Adipocyte (in vitro differentiated cells): ENCODE measurements at regions not wholly inside any gene's neighbourhood (a gene's known extent, or its start where the extent isn't known, plus 50 kb on each side); places are given as distances from the start of the nearest gene placed in this dataset.

Experiments
- DNase-seq: peaks from one replicate; pipeline ENCODE4 v3.0.0-alpha.2; 2015; ENCODE audit warnings: low read depth
- H3K27me3 ChIP-seq: replicated peaks from 2 replicates; pipeline ENCODE4 v1.7.0; 2013; ENCODE audit warnings: mild to moderate bottlenecking, low read length, moderate library complexity; ENCODE audit not compliant: control insufficient read depth, insufficient read depth
- H3K36me3 ChIP-seq: 2 replicates; pipeline ENCODE4 v1.7.0; 2013; ENCODE audit warnings: low read length, mild to moderate bottlenecking, moderate library complexity; ENCODE audit not compliant: control insufficient read depth, insufficient read depth, severe bottlenecking
- H3K4me1 ChIP-seq: 2 replicates; pipeline ENCODE4 v1.7.0; 2013; ENCODE audit warnings: mild to moderate bottlenecking, low read length, moderate library complexity; ENCODE audit not compliant: control insufficient read depth, insufficient read depth
- H3K4me3 ChIP-seq: 2 replicates; pipeline ENCODE4 v1.7.0; 2013; ENCODE audit warnings: mild to moderate bottlenecking, low read length, moderate library complexity
- H3K9ac ChIP-seq: 2 replicates; pipeline ENCODE4 v1.7.0; 2013; ENCODE audit warnings: mild to moderate bottlenecking, low read length, moderate library complexity
- H3K9me3 ChIP-seq: 2 replicates; pipeline ENCODE4 v1.7.0; 2013; ENCODE audit warnings: mild to moderate bottlenecking, low read length, moderate library complexity; ENCODE audit not compliant: control insufficient read depth

GRCh38 chr18:64330161-64330560, 181.3 kb upstream of the LINC00305 start:
- no peak for DNase-seq
- no peaks in the 10 kb centered on the region for H3K4me1 ChIP-seq
- no peak overlapping the region for H3K4me3 ChIP-seq
- H3K9me3 ChIP-seq: no peaks in the 10 kb centered on the region
- H3K27me3 ChIP-seq: no peaks in the 10 kb centered on the region
- H3K36me3 ChIP-seq: no peaks in the 10 kb centered on the region
- no peak overlapping the region for H3K9ac ChIP-seq

- Histone ChIP-seq H3K27me3 (no peaks in the 10 kb centered on the region), H3K4me3 (no peak overlapping the region), H3K36me3 (no peaks in the 10 kb centered on the region), H3K4me1 (no peaks in the 10 kb centered on the region), H3K9ac (no peak overlapping the region), H3K9me3 (no peaks in the 10 kb centered on the region)
- DNase-seq: no peak
Measured at GRCh38 chr18:64322189-64322588, 173.3 kb upstream of the LINC00305 start.

GRCh38 chr18:64318547-64318946, 169.7 kb upstream of the LINC00305 start:
- H3K4me3 ChIP-seq: no peak overlapping the region
- H3K9ac ChIP-seq: no peak overlapping the region
- peaks cover 8% of the 10 kb centered on the region for H3K9me3 ChIP-seq
- no peaks in the 10 kb centered on the region for H3K4me1 ChIP-seq
- H3K27me3 ChIP-seq: no peaks in the 10 kb centered on the region
- no peaks in the 10 kb centered on the region for H3K36me3 ChIP-seq
- no peak for DNase-seq

GRCh38 chr18:64311859-64312258, 163.0 kb upstream of the LINC00305 start:
- Histone ChIP-seq H3K9ac (no peak overlapping the region), H3K27me3 (no peaks in the 10 kb centered on the region), H3K4me3 (no peak overlapping the region), H3K4me1 (no peaks in the 10 kb centered on the region), H3K36me3 (no peaks in the 10 kb centered on the region), H3K9me3 (peaks cover 8% of the 10 kb centered on the region)
- DNase-seq: no peak

- Histone ChIP-seq H3K4me3 (no peak overlapping the region), H3K9ac (no peak overlapping the region), H3K9me3 (no peaks in the 10 kb centered on the region), H3K27me3 (no peaks in the 10 kb centered on the region), H3K36me3 (no peaks in the 10 kb centered on the region), H3K4me1 (no peaks in the 10 kb centered on the region)
- DNase-seq: no peak
Measured at GRCh38 chr18:64295839-64296238, 147.0 kb upstream of the LINC00305 start.

- no peak for DNase-seq
- no peaks in the 10 kb centered on the region for H3K4me1 ChIP-seq
- H3K9ac ChIP-seq: no peak overlapping the region
- no peaks in the 10 kb centered on the region for H3K9me3 ChIP-seq
- no peaks in the 10 kb centered on the region for H3K27me3 ChIP-seq
- no peak overlapping the region for H3K4me3 ChIP-seq
- H3K36me3 ChIP-seq: no peaks in the 10 kb centered on the region
Measured at GRCh38 chr18:64294967-64295366, 146.1 kb upstream of the LINC00305 start.

- Histone ChIP-seq H3K9me3 (no peaks in the 10 kb centered on the region), H3K4me1 (no peaks in the 10 kb centered on the region), H3K4me3 (no peak overlapping the region), H3K27me3 (no peaks in the 10 kb centered on the region), H3K9ac (no peak overlapping the region), H3K36me3 (no peaks in the 10 kb centered on the region)
- no peak for DNase-seq
Measured at GRCh38 chr18:64288432-64288831, 139.5 kb upstream of the LINC00305 start.

- Histone ChIP-seq H3K9ac (no peak overlapping the region), H3K4me3 (no peak overlapping the region), H3K36me3 (no peaks in the 10 kb centered on the region), H3K4me1 (no peaks in the 10 kb centered on the region), H3K27me3 (no peaks in the 10 kb centered on the region), H3K9me3 (no peaks in the 10 kb centered on the region)
- DNase-seq: no peak
Measured at GRCh38 chr18:64287926-64288325, 139.0 kb upstream of the LINC00305 start.

GRCh38 chr18:64283059-64283458, 134.2 kb upstream of the LINC00305 start:
- Histone ChIP-seq H3K9me3 (peaks cover 4% of the 10 kb centered on the region), H3K36me3 (no peaks in the 10 kb centered on the region), H3K27me3 (no peaks in the 10 kb centered on the region), H3K4me1 (no peaks in the 10 kb centered on the region), H3K9ac (no peak overlapping the region), H3K4me3 (no peak overlapping the region)
- DNase-seq: no peak

- Histone ChIP-seq H3K4me3 (no peak overlapping the region), H3K4me1 (peaks cover 3% of the 10 kb centered on the region), H3K36me3 (no peaks in the 10 kb centered on the region), H3K9ac (no peak overlapping the region), H3K27me3 (no peaks in the 10 kb centered on the region), H3K9me3 (peaks cover 7% of the 10 kb centered on the region)
- no peak for DNase-seq
Measured at GRCh38 chr18:64278026-64278425, 129.1 kb upstream of the LINC00305 start.

GRCh38 chr18:64276311-64277090, 127.6 kb upstream of the LINC00305 start:
- Histone ChIP-seq H3K4me1 (peaks cover 3% of the 10 kb centered on the region), H3K36me3 (no peaks in the 10 kb centered on the region), H3K4me3 (no peak overlapping the region), H3K9me3 (peaks cover 3% of the 10 kb centered on the region), H3K27me3 (no peaks in the 10 kb centered on the region), H3K9ac (peak overlapping the region; percentile 34)
- DNase-seq: no peak
